ENCODE measurements at regions not wholly inside any gene's neighbourhood (a gene's known extent, or its start where the extent isn't known, plus 50 kb on each side); places are given as distances from the start of the nearest gene placed in this dataset.
A peak's percentile ranks its signal among the peaks of the same experiment; 100 is the strongest.
"Not testable (repeated sequence)": the region's sequence is repeated elsewhere in the genome, so short reads cannot be mapped to it uniquely, and the experiment has no call there.

- DNase-seq = no peak
Observed at GRCh38 chr14:46596236-46596635, 55.3 kb downstream of the RPL10L start.

- no peak for DNase-seq
Observed at GRCh38 chr14:46582826-46583225, 68.8 kb downstream of the RPL10L start.

GRCh38 chr14:46581036-46581671 is 70.4 kb downstream of the RPL10L start:
- DNase-seq = peak; percentile 35

GRCh38 chr14:46574978-46575375 is 76.6 kb downstream of the RPL10L start:
- no peak for DNase-seq

GRCh38 chr14:46574221-46574977 is 77.2 kb downstream of the RPL10L start:
- peak; percentile 4 for DNase-seq

- no peak for DNase-seq
Observed at GRCh38 chr14:46573498-46573897, 78.1 kb downstream of the RPL10L start.

GRCh38 chr14:46571970-46572369 is 79.6 kb downstream of the RPL10L start:
- peak; percentile 81 for DNase-seq

GRCh38 chr14:46568161-46568560 is 83.4 kb downstream of the RPL10L start:
- not testable (repeated sequence) for DNase-seq

GRCh38 chr14:46550836-46551235 is 100.7 kb downstream of the RPL10L start:
- no peak for DNase-seq

GRCh38 chr14:46540986-46541385 is 110.6 kb downstream of the RPL10L start:
- DNase-seq = no peak

- no peak for DNase-seq
Observed at GRCh38 chr14:46519121-46519520, 132.5 kb downstream of the RPL10L start.

- DNase-seq = not testable (repeated sequence)
Observed at GRCh38 chr14:46508752-46509151, 142.8 kb downstream of the RPL10L start.

- no peak for DNase-seq
Observed at GRCh38 chr14:46499521-46499920, 152.1 kb downstream of the RPL10L start.

- DNase-seq = no peak
Observed at GRCh38 chr14:46496409-46496808, 155.2 kb downstream of the RPL10L start.

- DNase-seq = no peak
Observed at GRCh38 chr14:46490238-46490685, 161.3 kb downstream of the RPL10L start.

- no peak for DNase-seq
Observed at GRCh38 chr14:46488374-46488773, 163.2 kb downstream of the RPL10L start.

GRCh38 chr14:46487582-46488350 is 163.8 kb downstream of the RPL10L start:
- DNase-seq = no peak

GRCh38 chr14:46482200-46482599 is 169.4 kb downstream of the RPL10L start:
- no peak for DNase-seq

- no peak for DNase-seq
Observed at GRCh38 chr14:46480817-46481216, 170.8 kb downstream of the RPL10L start.

GRCh38 chr14:46472261-46472660 is 179.3 kb downstream of the RPL10L start:
- DNase-seq = no peak

- DNase-seq = no peak
Observed at GRCh38 chr14:46464341-46464740, 187.2 kb downstream of the RPL10L start.

- no peak for DNase-seq
Observed at GRCh38 chr14:46451800-46452199, 199.8 kb downstream of the RPL10L start.

GRCh38 chr14:46444666-46445065 is 206.9 kb downstream of the RPL10L start:
- no peak for DNase-seq
